Amniotic epithelial cell (primary cell): ENCODE measurements at regions not wholly inside any gene's neighbourhood (a gene's known extent, or its start where the extent isn't known, plus 50 kb on each side); places are given as distances from the start of the nearest gene placed in this dataset.

Experiments used
- DNase-seq: peaks from one replicate; pipeline ENCODE4 v3.0.0-alpha.2; 2010; ENCODE audit warnings: low read depth

- DNase-seq = no peak
These were observed 102.8 kb upstream of the SEC14L1 start for GRCh38 chr17:77037943-77038342.

DNA sequence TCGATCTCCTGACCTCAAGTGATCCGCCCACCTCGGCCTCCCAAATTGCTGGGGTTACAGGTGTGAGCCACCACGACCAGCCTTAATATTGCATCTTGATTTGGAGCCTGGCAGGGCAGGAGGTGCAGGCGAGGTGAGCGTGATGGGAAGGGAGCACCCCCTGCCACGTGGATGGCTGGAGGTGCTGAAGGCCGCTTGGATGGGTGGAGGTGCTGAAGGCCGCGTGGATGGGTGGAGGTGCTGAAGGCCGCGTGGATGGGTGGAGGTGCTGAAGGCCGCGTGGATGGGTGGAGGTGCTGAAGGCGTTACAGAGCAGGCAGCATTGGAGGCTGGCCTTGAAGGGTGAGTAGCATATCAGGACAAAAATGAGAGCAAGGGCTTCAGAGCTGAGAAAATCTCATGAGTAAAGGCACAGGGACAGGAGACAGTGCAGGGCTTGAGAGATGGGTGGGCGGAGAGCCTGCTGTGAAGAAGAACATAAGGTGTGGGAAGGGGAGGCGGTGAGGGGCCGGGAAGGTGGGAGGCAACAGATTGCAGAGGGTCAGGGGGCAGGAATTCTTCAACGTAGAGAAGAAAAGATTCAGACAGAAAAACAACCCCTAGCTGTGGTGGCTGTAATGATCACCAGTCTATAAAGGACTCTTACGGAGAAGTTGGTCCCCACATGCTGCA lies 101.7 kb upstream of the SEC14L1 start:
- DNase-seq = no peak

- no peak for DNase-seq
These were observed 98.1 kb upstream of the SEC14L1 start for GRCh38 chr17:77042476-77043231.

- peak; percentile 27 for DNase-seq
These were observed 95.2 kb upstream of the SEC14L1 start for GRCh38 chr17:77045441-77046041.

DNA sequence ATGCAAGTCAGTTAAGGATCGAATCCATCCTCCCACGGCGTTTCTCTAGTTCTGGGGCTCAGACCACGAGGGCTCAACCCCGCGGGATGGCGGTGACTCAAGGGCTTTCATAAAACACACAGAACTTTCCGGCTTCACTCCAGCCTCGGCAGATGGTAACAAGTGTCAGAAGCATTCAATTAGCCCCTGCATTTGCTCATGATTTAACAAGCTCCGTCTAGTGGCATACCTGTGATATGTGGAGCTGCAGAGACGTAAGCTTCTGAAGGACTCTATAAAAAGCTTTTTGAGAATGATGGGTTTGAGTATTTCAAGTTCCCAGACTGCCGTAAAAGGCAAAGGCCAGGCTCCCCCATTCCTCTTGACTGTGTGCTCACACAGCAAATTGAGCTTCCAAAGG lies 91.3 kb upstream of the SEC14L1 start:
- DNase-seq = no peak

DNA sequence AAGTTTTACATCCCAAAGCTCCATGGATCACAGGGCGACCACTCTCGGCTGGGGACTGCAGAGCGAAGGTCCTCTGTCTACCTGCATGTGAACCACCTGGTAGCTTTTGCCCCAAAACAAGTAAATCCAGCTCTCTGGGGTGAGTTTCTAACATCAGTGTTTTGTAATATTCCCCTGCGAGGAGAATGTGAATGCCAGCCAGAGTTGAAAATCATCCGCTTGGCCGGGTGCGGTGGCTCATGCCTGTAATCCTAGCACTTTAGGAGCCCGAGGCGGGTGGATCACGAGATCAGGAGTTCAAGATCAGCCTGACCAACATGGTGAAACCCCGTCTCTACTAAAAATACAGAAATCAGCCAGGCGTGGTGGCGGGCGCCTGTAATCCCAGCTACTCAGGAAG lies 89.9 kb upstream of the SEC14L1 start:
- DNase-seq = peak; percentile 12

DNA sequence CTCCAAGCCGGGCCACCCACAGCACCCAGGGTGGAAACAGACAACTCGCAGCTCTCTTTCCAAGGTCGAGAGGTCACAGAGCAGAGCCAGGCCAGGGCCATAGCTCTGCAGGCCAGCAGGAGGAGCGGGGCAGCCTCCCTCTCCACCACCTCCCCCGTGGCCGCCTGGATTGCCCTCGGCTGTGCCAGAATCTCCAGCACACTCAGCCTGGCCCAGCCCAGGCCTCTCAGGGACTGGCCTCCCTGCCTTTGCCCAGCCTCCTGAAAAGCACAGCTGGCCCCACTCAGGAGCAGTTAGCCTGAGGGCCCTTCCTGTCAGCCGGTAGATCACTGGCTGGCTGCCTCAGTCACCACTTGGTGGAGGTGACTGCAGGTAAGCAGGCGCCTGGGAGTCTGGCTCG lies 85.8 kb upstream of the SEC14L1 start:
- DNase-seq = no peak

- no peak for DNase-seq
These were observed 85.3 kb upstream of the SEC14L1 start for GRCh38 chr17:77055453-77055852.

DNA sequence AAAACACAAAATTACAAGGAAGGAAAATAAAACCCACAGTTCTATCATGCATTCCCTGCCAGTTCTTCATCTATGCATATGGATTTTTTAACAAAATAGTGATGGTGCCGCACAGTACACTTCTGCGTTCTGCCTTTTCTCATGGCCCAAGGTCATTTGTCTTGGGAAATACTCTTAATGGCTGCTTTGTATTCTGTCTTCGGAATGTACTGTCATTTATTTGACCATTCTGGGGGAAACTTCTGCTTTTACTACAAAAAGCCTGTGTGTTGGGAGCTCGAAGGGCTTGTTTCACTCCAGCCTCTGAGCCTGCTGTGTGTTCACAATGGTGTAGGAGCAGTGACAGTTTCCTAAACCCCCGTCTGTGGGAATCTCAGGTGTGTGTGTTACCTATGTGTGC lies 82.8 kb upstream of the SEC14L1 start:
- DNase-seq = no peak

DNA sequence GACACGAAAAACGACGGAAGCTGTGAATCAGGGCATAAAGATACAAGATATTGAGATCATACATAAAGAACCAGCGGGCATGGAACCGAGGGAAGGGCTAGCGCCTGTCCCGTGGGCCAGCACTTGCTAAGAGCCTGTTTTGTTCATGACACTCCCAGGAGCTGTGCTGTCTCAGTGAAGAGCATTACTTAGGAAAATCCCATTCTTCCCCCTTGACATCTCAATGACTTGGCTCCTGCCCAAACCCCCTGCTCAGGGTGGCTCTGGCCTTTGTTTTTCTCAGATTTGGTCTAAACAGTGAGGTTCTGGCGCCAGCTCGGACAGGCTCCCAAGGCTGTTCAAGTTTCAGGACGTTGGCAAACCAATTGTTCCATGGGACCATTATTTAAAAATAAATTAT lies 79.1 kb upstream of the SEC14L1 start:
- no peak for DNase-seq

DNA sequence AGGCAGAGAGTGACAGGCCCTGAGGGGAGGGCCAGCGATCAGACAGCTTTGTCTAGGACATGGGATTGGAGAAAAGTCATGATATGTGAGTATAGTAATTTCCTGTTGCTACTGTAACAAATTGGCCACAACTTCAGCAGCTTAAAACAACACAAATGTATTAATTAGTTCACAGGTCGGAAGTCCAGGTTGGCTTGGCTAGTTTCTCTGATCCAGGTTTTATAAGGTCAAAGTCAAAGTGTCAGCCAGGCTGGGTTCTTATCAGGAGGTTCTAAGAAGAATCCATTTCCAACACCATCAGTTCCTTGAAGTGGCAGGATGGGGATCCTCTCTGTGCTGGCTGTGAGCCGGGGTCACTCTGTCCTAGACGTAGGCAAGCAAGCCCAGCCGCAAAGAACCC lies 76.2 kb upstream of the SEC14L1 start:
- no peak for DNase-seq

DNA sequence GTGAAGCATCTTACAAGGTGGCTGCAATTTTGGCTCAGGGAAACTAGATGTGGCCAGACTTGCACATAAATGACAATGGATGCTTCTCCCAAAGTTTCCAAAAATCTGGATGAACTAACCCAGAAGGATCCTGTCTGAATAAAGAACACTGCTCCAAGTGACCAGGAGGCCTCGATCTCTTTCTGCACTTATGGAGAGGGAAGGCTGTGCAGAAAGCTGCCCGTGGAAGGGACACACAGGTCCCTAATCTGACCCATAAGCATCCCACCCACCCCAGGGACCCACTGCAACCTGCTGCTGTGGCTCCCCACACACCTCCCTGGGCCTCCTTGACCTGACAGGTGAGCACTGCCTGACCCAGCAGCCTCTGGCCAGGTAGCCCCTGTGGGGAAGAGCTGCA lies 74.6 kb upstream of the SEC14L1 start:
- no peak for DNase-seq

DNA sequence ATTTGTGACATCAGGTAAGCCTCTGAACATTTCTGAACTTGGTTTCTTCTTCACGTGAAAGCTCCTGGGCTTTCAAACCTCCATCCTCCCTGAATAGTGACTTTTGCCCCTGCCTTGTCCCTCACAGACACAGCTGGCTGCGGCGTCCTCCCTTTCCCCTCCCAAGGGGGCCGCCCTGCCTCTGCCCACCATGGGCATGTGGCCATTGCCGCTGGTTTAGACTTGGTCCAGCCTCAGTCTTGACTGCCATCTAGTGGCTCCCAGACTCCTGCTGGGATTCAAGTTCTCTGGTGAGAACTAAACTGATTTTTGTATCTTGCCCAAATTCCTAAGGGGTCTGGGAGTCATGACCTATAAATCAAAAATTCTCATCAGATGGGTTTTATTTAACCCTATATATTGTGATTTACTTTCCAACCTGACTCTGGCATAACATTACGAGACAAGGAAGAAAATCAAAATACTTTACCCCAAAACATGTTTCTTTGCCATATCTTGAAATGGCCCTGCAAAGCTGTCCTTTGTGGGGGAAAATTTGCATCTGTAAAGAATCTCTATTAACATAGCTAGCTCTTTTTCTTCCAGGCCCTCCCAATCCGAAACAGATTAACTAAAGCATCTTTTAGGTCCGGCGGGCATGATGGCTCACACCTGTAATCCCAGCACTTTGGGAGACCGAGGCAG lies 73.9 kb upstream of the SEC14L1 start:
- peak; percentile 40 for DNase-seq

DNA sequence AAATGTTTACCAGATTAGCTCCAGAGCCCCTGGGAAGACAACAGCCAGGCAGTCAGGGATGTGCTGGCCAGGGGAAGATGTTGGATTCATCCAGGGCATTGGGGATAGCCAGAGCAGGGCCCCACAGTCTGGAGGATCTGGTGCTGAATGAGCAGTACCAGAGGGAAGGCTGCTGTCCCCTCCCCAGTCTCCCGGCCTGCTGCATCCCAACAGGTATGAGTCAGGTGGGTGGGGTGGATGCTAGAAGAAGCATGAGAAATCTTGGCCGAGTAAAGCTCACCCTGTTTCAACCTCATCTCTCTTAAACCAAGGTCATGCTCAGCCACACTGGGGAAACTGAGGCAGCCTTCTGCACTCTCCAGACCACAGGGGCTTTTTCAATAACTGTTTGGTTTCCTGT lies 71.9 kb upstream of the SEC14L1 start:
- DNase-seq = no peak

DNA sequence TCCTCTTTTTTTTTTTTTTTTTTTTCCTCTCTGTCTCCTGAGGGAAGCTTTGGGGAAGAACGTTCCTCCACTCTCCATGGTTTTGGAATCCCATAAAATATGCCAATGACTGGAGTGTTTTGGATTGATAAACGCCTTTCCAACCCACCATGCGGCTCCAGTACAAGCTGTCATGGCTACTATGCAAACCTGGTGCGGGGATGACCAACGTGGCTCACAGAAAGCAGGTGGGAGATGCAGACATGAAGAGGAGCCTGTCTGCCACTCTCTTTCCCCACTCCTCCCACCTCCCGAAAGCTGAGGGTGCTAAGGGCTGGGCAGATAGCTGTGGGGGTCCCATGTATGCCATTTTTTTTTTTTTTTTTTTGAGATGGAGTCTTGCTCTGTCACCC lies 69.9 kb upstream of the SEC14L1 start:
- no peak for DNase-seq

- DNase-seq = no peak
These were observed 68.8 kb upstream of the SEC14L1 start for GRCh38 chr17:77071925-77072490.

DNA sequence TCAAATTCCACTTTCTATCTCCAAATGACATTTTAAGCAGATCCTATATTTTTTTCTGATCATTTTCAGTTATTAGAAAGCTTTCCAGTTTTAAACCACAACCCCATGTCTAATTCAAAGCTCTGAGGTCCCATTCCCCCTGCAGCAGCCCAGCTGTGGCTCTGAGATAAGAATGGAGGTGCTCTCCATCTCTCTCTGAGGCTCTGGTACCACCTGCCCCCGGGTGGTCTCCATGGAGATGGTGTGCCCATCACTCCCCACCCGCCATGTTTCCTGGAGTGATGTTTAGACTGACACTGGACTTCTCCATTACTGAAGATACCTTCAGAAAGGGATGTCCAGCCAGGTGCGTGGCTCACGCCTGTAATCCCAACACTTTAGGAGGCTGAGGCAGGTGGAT lies 68.1 kb upstream of the SEC14L1 start:
- no peak for DNase-seq

- DNase-seq = no peak
These were observed 66.1 kb upstream of the SEC14L1 start for GRCh38 chr17:77074681-77075080.

DNA sequence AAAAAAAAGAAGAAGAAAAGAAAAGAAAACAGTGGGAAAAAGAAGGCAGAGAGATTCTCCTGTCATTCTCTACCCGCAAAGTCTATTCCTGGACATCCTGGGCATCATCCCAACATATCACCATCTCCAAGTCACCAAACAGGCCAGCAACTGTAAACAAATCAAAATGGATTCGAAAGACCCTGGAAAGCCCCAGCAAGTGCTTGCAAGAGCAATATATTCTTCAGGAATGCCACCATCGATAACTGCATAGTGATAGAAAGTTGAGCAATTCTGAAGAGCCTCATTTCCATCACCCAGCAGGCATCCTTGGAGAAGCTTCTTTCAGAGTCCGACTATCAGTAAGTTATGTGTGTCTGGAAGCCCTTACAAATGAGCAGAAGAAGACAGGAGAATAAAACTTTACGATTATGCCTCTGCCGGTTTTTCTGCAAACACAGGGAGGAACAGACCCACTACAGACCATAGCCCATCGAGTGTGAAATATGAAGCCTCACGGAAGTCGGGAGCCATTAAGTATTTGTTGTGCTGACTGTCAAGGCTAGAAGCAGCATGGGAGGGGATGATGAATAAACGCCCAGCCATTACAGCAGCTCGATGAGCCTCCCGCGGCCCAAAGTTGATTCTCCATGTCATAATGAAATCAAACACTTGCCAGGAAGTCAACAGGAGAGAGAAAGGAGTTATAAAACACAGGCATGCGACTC lies 64.5 kb upstream of the SEC14L1 start:
- no peak for DNase-seq

DNA sequence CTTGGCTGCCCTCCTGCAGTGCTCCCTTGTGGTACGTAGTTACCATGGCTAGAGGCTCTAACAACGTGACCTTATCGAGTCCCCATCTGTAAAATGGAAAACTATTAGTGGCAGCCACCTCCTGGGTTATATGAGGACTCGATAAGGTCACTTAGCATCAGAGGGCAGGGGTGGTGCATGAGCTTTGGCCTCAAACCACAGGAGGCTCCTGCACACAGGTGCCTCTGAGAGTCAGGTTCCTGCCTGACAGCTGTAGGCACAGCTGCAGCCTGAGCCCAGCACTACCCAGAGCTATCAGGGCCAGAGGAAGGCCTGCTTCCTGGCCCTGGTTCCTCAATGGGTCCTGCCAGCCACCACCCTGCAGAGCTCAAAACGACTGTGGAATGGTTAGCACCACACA lies 57.2 kb upstream of the SEC14L1 start:
- DNase-seq = no peak

DNA sequence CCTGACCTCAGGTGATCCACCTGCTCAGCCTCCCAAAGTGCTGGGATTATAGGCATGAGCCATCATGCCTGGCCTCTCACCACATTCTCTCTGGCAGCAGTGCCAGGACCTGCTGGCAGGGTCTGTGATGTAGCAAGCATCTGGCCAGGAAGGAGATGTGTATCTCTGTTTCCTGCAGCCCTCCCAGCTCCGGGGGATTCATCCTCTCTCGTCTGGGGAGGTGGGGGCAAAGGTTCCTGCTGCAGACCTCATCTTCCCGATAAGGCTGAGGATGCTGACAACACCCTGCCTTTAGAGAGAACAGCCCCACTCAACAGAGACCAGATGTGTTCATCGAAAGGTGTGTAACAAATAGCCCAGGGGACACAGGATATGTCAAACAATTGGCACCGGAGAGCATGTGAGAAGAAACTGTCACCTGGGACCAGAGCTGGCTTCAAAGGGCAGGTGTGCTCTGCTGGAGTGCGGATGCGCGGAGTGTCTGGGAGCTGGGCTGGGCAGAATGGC lies 54.8 kb upstream of the SEC14L1 start:
- no peak for DNase-seq
